ENCODE measurements at regions not wholly inside any gene's neighbourhood (a gene's known extent, or its start where the extent isn't known, plus 50 kb on each side); places are given as distances from the start of the nearest gene placed in this dataset.

- H3K4me3 Mint-ChIP-seq = no peak overlapping the region
- no peaks in the 10 kb centered on the region for H3K36me3 Mint-ChIP-seq (ENCODE audit: low read depth)
- no peak overlapping the region for H3K27ac Mint-ChIP-seq
- TF ChIP-seq CTCF (IDR thresholded peaks at IDR 0.05) = no peak
- peaks cover 15% of the 10 kb centered on the region for H3K9me3 Mint-ChIP-seq
- no peak for DNase-seq
- no peaks in the 10 kb centered on the region for H3K4me1 Mint-ChIP-seq
- peaks cover 4% of the 10 kb centered on the region for H3K27me3 Mint-ChIP-seq (ENCODE audit: low read depth, poor library complexity)
Measured at GRCh38 chr2:51153236-51153635, 121.3 kb upstream of the NRXN1 start.

- no peak for TF ChIP-seq CTCF (IDR thresholded peaks at IDR 0.05)
- no peak overlapping the region for H3K27ac Mint-ChIP-seq
- H3K4me1 Mint-ChIP-seq = no peaks in the 10 kb centered on the region
- peaks cover 15% of the 10 kb centered on the region for H3K9me3 Mint-ChIP-seq
- H3K27me3 Mint-ChIP-seq (ENCODE audit: low read depth, poor library complexity) = peaks cover 4% of the 10 kb centered on the region
- H3K4me3 Mint-ChIP-seq = no peak overlapping the region
- DNase-seq = no peak
- no peaks in the 10 kb centered on the region for H3K36me3 Mint-ChIP-seq (ENCODE audit: low read depth)
Measured at GRCh38 chr2:51151490-51152140, 119.7 kb upstream of the NRXN1 start.

- no peaks in the 10 kb centered on the region for H3K4me1 Mint-ChIP-seq
- TF ChIP-seq CTCF (IDR thresholded peaks at IDR 0.05) = no peak
- no peak for DNase-seq
- H3K36me3 Mint-ChIP-seq (ENCODE audit: low read depth) = no peaks in the 10 kb centered on the region
- no peaks in the 10 kb centered on the region for H3K27me3 Mint-ChIP-seq (ENCODE audit: low read depth, poor library complexity)
- H3K9me3 Mint-ChIP-seq = peaks cover 15% of the 10 kb centered on the region
- H3K27ac Mint-ChIP-seq = no peak overlapping the region
- H3K4me3 Mint-ChIP-seq = no peak overlapping the region
Measured at GRCh38 chr2:51149725-51150124, 117.8 kb upstream of the NRXN1 start.

- Mint-ChIP-seq H3K9me3 (peaks cover 6% of the 10 kb centered on the region), H3K4me3 (no peak overlapping the region), H3K4me1 (no peaks in the 10 kb centered on the region), H3K27me3 (ENCODE audit: low read depth, poor library complexity) (no peaks in the 10 kb centered on the region), H3K27ac (no peak overlapping the region), H3K36me3 (ENCODE audit: low read depth) (no peaks in the 10 kb centered on the region)
- no peak for TF ChIP-seq CTCF (IDR thresholded peaks at IDR 0.05)
- DNase-seq = no peak
Measured at GRCh38 chr2:51145761-51146160, 113.8 kb upstream of the NRXN1 start.

GRCh38 chr2:51120754-51121280 lies 88.9 kb upstream of the NRXN1 start:
- H3K27ac Mint-ChIP-seq = no peak overlapping the region
- DNase-seq = no peak
- H3K4me1 Mint-ChIP-seq = no peaks in the 10 kb centered on the region
- TF ChIP-seq CTCF (IDR thresholded peaks at IDR 0.05) = no peak
- H3K27me3 Mint-ChIP-seq (ENCODE audit: low read depth, poor library complexity) = peaks cover 2% of the 10 kb centered on the region
- H3K4me3 Mint-ChIP-seq = no peak overlapping the region
- H3K36me3 Mint-ChIP-seq (ENCODE audit: low read depth) = no peaks in the 10 kb centered on the region
- no peaks in the 10 kb centered on the region for H3K9me3 Mint-ChIP-seq

DNA sequence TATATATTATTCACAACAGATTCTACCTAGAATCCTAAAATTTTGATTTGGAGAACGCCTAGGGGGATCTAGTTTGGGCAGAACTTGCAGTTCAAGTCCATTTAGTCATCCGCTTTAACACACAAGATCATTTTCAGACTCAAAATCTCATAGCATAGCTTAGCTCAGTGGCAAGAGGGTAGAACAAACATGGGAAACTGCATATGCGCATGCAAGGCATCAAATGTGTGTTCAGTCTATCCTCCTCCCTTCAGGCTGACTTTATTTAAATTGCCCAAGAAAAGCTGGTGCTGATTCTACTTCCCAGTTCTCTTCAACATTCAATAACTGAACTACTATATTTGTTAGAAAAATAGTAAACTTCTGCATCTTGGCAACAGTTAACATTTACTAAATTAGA lies 79.6 kb upstream of the NRXN1 start:
- TF ChIP-seq CTCF (IDR thresholded peaks at IDR 0.05) = no peak
- Mint-ChIP-seq H3K4me1 (no peaks in the 10 kb centered on the region), H3K27ac (no peak overlapping the region), H3K36me3 (ENCODE audit: low read depth) (no peaks in the 10 kb centered on the region), H3K4me3 (no peak overlapping the region), H3K27me3 (ENCODE audit: low read depth, poor library complexity) (no peaks in the 10 kb centered on the region), H3K9me3 (no peaks in the 10 kb centered on the region)
- DNase-seq = no peak
